ENCODE measurements at regions not wholly inside any gene's neighbourhood (a gene's known extent, or its start where the extent isn't known, plus 50 kb on each side); places are given as distances from the start of the nearest gene placed in this dataset.

DNA sequence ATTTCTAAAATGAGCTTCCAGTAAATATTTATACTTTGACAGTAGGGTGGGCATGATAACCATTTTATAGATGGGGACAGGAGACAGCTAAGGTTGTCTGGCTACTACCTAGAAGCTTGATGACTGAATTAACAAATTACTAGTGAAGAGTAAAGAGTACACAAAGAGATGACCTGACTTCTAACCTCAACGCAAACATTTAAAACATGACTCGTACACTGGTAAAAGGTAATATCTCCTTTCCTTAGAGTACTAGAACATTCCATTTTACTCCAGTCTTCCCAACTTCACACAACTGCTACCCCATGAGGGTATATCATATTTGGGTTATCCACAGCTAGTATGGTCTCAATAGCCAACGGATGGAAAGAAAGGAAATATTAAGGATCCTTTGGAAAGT, 258.9 kb downstream of the FOXO1 start:
- no peak overlapping the region for H3K27ac ChIP-seq (ENCODE audit: control insufficient read depth, insufficient read depth, low read length)
- H3K27me3 ChIP-seq (ENCODE audit: control insufficient read depth, extremely low read depth, insufficient read depth, low read length) = no peaks in the 10 kb centered on the region
- no peaks in the 10 kb centered on the region for H3K79me2 ChIP-seq (ENCODE audit: control insufficient read depth, insufficient read depth, low read length)
- no peak overlapping the region for H3K9ac ChIP-seq (ENCODE audit: control insufficient read depth, extremely low read depth, insufficient read depth, low read length)
- peaks cover 12% of the 10 kb centered on the region for H3K4me1 ChIP-seq (ENCODE audit: control insufficient read depth, extremely low read depth, insufficient read depth, low read length)
- dilution Hi-C loops (cut with MboI; ENCODE audit: extremely low pct_ligation_motif_present, low sequenced_read_pairs) = no loop called here
- no peaks in the 10 kb centered on the region for H3K9me3 ChIP-seq (ENCODE audit: control insufficient read depth, low read depth, low read length)
- no peak overlapping the region for H3K4me2 ChIP-seq (ENCODE audit: control insufficient read depth, extremely low read depth, insufficient read depth, low read depth, low read length)
- no peak overlapping the region for H2AFZ ChIP-seq (ENCODE audit: control insufficient read depth, low read length)
- no peak for DNase-seq (ENCODE audit: low read depth, low spot score)
- H3K9me1 ChIP-seq (ENCODE audit: control insufficient read depth, extremely low read depth, insufficient read depth, low read length) = no peaks in the 10 kb centered on the region
- FAIRE-seq = no peak
- TF ChIP-seq, protein P1, sequence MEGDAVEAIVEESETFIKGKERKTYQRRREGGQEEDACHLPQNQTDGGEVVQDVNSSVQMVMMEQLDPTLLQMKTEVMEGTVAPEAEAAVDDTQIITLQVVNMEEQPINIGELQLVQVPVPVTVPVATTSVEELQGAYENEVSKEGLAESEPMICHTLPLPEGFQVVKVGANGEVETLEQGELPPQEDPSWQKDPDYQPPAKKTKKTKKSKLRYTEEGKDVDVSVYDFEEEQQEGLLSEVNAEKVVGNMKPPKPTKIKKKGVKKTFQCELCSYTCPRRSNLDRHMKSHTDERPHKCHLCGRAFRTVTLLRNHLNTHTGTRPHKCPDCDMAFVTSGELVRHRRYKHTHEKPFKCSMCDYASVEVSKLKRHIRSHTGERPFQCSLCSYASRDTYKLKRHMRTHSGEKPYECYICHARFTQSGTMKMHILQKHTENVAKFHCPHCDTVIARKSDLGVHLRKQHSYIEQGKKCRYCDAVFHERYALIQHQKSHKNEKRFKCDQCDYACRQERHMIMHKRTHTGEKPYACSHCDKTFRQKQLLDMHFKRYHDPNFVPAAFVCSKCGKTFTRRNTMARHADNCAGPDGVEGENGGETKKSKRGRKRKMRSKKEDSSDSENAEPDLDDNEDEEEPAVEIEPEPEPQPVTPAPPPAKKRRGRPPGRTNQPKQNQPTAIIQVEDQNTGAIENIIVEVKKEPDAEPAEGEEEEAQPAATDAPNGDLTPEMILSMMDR (optimal IDR thresholded peaks at IDR 0.05 in 1 of 3, IDR thresholded peaks at IDR 0.05 in 1 of 3, conservative IDR thresholded peaks at IDR 0.05 in 1 of 3; ENCODE audit: extremely low read depth in 1 of 3, insufficient read depth in 2 of 3, low read length in 3 of 3) = no peak
- no peak for TF ChIP-seq EZH2 (IDR thresholded peaks at IDR 0.05; ENCODE audit: low read length)
- H3K4me3 ChIP-seq (ENCODE audit: control insufficient read depth in 2 of 3, extremely low read depth in 1 of 3, insufficient read depth in 2 of 3, low read depth in 1 of 3, low read length in 3 of 3) = no peak overlapping the region
- H3K36me3 ChIP-seq (ENCODE audit: control insufficient read depth in 2 of 2, extremely low read depth in 1 of 2, insufficient read depth in 2 of 2, low read length in 2 of 2) = no peaks in the 10 kb centered on the region
- no peaks in the 10 kb centered on the region for H4K20me1 ChIP-seq (ENCODE audit: control insufficient read depth, extremely low read depth, insufficient read depth, low read length)

DNA sequence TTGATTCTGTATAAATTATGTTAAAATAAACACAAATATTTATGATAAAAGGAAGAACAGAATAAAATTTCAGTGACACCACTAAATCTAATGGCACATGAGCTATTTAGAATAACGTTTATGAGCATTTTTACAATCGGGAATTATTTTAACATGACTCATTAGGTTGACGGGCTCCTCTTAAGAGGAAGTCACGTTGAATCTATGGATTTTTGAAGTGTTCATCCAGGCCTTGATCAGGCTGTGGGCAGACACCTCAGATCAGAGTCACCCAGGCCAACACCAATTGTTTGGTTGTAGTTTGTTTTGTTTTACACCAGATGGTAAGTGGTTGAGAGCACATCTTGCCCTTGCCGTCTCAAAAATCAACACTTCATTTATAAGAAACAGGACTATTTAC, 257.8 kb downstream of the FOXO1 start:
- H3K79me2 ChIP-seq (ENCODE audit: control insufficient read depth, insufficient read depth, low read length) = no peaks in the 10 kb centered on the region
- no peaks in the 10 kb centered on the region for H3K27me3 ChIP-seq (ENCODE audit: control insufficient read depth, extremely low read depth, insufficient read depth, low read length)
- dilution Hi-C loops (cut with MboI; ENCODE audit: extremely low pct_ligation_motif_present, low sequenced_read_pairs) = no loop called here
- DNase-seq (ENCODE audit: low read depth, low spot score) = no peak
- H3K36me3 ChIP-seq (ENCODE audit: control insufficient read depth in 2 of 2, extremely low read depth in 1 of 2, insufficient read depth in 2 of 2, low read length in 2 of 2) = no peaks in the 10 kb centered on the region
- H3K9me3 ChIP-seq (ENCODE audit: control insufficient read depth, low read depth, low read length) = no peaks in the 10 kb centered on the region
- H4K20me1 ChIP-seq (ENCODE audit: control insufficient read depth, extremely low read depth, insufficient read depth, low read length) = no peaks in the 10 kb centered on the region
- no peak overlapping the region for H3K9ac ChIP-seq (ENCODE audit: control insufficient read depth, extremely low read depth, insufficient read depth, low read length)
- no peak overlapping the region for H2AFZ ChIP-seq (ENCODE audit: control insufficient read depth, low read length)
- H3K4me1 ChIP-seq (ENCODE audit: control insufficient read depth, extremely low read depth, insufficient read depth, low read length) = peaks cover 5% of the 10 kb centered on the region
- H3K4me2 ChIP-seq (ENCODE audit: control insufficient read depth, extremely low read depth, insufficient read depth, low read depth, low read length) = no peak overlapping the region
- H3K27ac ChIP-seq (ENCODE audit: control insufficient read depth, insufficient read depth, low read length) = no peak overlapping the region
- H3K9me1 ChIP-seq (ENCODE audit: control insufficient read depth, extremely low read depth, insufficient read depth, low read length) = no peaks in the 10 kb centered on the region
- no peak for FAIRE-seq
- no peak overlapping the region for H3K4me3 ChIP-seq (ENCODE audit: control insufficient read depth in 2 of 3, extremely low read depth in 1 of 3, insufficient read depth in 2 of 3, low read depth in 1 of 3, low read length in 3 of 3)
- TF ChIP-seq, protein P1 (optimal IDR thresholded peaks at IDR 0.05 in 1 of 3, IDR thresholded peaks at IDR 0.05 in 1 of 3, conservative IDR thresholded peaks at IDR 0.05 in 1 of 3; ENCODE audit: extremely low read depth in 1 of 3, insufficient read depth in 2 of 3, low read length in 3 of 3) = no peak
- no peak for TF ChIP-seq EZH2 (IDR thresholded peaks at IDR 0.05; ENCODE audit: low read length)

All from keratinocyte (primary cell).